ENCODE measurements at regions not wholly inside any gene's neighbourhood (a gene's known extent, or its start where the extent isn't known, plus 50 kb on each side); places are given as distances from the start of the nearest gene placed in this dataset.

- H3K27me3 ChIP-seq (ENCODE audit: insufficient read depth, poor library complexity, severe bottlenecking), result no peaks in the 10 kb centered on the region
- H3K27ac ChIP-seq (replicated peaks), result no peak overlapping the region
- no peak for DNase-seq (ENCODE audit: low read depth in 1 of 2, low spot score in 1 of 2)
- TF ChIP-seq POLR2AphosphoS5 (IDR thresholded peaks at IDR 0.05; ENCODE audit: low read depth) (no peak), GABPA (IDR thresholded peaks at IDR 0.05; ENCODE audit: low read depth) (no peak), SPI1 (IDR thresholded peaks at IDR 0.05; ENCODE audit: borderline replicate concordance, low read depth) (no peak), REST (IDR thresholded peaks at IDR 0.05; ENCODE audit: insufficient replicate concordance, low read depth) (no peak), CTCF (IDR thresholded peaks at IDR 0.05; ENCODE audit: insufficient read depth, low read length) (no peak)
- H3K4me3 ChIP-seq (replicated peaks; ENCODE audit: insufficient read depth, low read length), result no peak overlapping the region
These were observed 211.0 kb downstream of the AKAIN1 start for GRCh38 chr18:4986066-4986465.

GRCh38 chr18:4961121-4961909 is 235.7 kb downstream of the AKAIN1 start:
- no peak for DNase-seq (ENCODE audit: low read depth in 1 of 2, low spot score in 1 of 2)
- no peak overlapping the region for H3K27ac ChIP-seq (replicated peaks)
- no peaks in the 10 kb centered on the region for H3K27me3 ChIP-seq (ENCODE audit: insufficient read depth, poor library complexity, severe bottlenecking)
- H3K4me3 ChIP-seq (replicated peaks; ENCODE audit: insufficient read depth, low read length), result no peak overlapping the region
- TF ChIP-seq SPI1 (IDR thresholded peaks at IDR 0.05; ENCODE audit: borderline replicate concordance, low read depth) (no peak), REST (IDR thresholded peaks at IDR 0.05; ENCODE audit: insufficient replicate concordance, low read depth) (no peak), CTCF (IDR thresholded peaks at IDR 0.05; ENCODE audit: insufficient read depth, low read length) (no peak), GABPA (IDR thresholded peaks at IDR 0.05; ENCODE audit: low read depth) (no peak), POLR2AphosphoS5 (IDR thresholded peaks at IDR 0.05; ENCODE audit: low read depth) (no peak)

- TF ChIP-seq GABPA (IDR thresholded peaks at IDR 0.05; ENCODE audit: low read depth) (no peak), CTCF (IDR thresholded peaks at IDR 0.05; ENCODE audit: insufficient read depth, low read length) (no peak), REST (IDR thresholded peaks at IDR 0.05; ENCODE audit: insufficient replicate concordance, low read depth) (no peak), POLR2AphosphoS5 (IDR thresholded peaks at IDR 0.05; ENCODE audit: low read depth) (no peak), SPI1 (IDR thresholded peaks at IDR 0.05; ENCODE audit: borderline replicate concordance, low read depth) (no peak)
- no peak overlapping the region for H3K27ac ChIP-seq (replicated peaks)
- no peak for DNase-seq (ENCODE audit: low read depth in 1 of 2, low spot score in 1 of 2)
- H3K4me3 ChIP-seq (replicated peaks; ENCODE audit: insufficient read depth, low read length), result no peak overlapping the region
- no peaks in the 10 kb centered on the region for H3K27me3 ChIP-seq (ENCODE audit: insufficient read depth, poor library complexity, severe bottlenecking)
These were observed 236.5 kb downstream of the AKAIN1 start for GRCh38 chr18:4960578-4960977.
